ENCODE measurements at regions not wholly inside any gene's neighbourhood (a gene's known extent, or its start where the extent isn't known, plus 50 kb on each side); places are given as distances from the start of the nearest gene placed in this dataset.

DNA sequence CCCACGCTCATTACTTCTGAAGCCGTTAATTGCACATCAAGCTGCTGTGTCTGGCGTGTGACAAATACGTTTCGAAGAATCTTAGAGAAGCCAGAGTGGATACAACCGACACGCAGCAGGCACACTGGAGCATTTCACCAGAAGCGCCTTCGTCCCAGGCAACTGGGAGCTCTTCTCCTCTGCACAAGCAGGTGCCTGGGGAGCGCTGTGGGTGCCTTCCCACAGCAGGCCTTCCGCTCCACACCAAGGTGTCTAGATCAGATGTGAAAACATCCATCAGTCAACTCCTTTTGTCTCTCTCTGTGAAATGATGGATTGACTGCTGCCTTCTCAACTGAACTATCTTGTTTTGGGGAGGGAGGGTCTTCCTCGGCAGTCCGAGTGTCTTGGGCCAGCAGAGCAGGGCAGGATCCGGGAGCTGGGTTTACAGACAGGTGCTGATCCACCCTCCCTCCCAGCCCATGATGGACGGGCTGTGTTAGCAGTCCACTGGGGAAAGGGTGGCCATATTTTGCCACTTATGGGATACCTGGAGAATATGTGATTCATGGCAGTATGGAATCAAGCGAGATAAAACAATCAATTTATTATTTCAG lies 326.3 kb downstream of the TCERG1L start:
- no peak for DNase-seq

- DNase-seq = no peak
These were observed 324.7 kb downstream of the TCERG1L start for GRCh38 chr10:130986846-130987245.

GRCh38 chr10:130987401-130987800 lies 324.1 kb downstream of the TCERG1L start:
- no peak for DNase-seq

- DNase-seq = no peak
These were observed 321.8 kb downstream of the TCERG1L start for GRCh38 chr10:130989670-130990232.

- no peak for DNase-seq
These were observed 321.0 kb downstream of the TCERG1L start for GRCh38 chr10:130990486-130990885.

- DNase-seq = no peak
These were observed 318.6 kb downstream of the TCERG1L start for GRCh38 chr10:130992802-130993523.

- no peak for DNase-seq
These were observed 317.9 kb downstream of the TCERG1L start for GRCh38 chr10:130993612-130994011.

- DNase-seq = no peak
These were observed 317.3 kb downstream of the TCERG1L start for GRCh38 chr10:130994191-130994590.

- no peak for DNase-seq
These were observed 316.7 kb downstream of the TCERG1L start for GRCh38 chr10:130994845-130995244.

GRCh38 chr10:130997267-130998045 lies 314.1 kb downstream of the TCERG1L start:
- no peak for DNase-seq

- no peak for DNase-seq
These were observed 313.5 kb downstream of the TCERG1L start for GRCh38 chr10:130998046-130998435.

DNA sequence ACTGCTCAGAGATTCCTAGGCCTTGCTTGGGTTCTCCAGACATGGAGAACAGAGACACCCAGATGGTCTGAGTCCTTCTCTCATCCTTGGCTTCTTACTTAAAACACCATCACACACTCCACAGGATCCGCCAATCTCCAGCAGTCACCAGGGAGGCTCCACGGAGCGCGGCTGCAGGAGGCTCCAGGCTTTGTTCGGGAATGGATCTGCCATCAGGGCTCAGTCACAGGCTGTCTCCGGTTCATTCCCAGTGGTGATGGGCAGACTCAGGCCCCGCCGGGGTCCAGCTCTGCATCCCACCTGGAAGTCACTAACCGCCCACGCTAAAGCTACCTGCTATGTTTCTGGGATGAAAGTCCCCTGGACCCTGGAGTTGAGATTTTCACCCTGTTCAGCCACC lies 312.9 kb downstream of the TCERG1L start:
- no peak for DNase-seq

DNA sequence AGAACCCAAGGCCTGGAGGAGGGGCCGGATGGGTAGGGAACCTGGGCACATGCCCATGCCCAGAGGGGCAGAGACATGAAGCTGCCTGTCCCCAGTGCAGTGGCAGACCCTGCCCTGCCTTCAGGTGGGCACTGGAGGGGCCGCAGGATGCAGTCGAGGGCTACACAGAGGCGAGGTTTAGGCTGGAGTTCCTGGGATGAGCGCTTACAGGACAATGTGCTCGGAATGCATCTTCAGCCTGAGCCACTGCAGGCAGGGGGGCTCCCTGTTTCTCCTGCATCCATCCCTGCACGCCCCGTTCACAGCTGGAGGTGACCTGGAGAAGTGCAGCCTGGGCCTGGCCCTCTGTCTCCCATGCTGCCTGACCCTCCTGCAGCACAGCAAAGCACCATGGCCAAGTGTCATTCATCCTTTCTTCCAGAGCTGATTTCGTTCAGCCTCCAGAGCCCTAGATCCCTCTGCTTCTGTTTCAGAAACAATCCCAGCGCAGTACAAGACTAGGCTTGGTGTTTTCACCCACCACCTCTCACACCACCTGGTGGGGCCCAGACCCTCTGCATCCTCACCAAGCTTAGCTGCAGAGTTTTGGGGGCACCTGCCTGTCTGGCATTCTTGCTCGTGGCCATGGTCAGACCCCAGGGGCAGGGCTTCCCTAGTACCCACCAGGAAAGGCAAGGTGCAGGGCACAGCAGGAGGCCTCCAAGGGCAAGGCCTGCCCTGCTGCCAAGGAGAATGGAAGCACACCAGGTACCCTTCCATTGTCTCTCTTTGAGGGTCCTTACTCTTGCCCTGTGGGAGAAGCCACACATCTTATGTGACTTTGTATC lies 311.9 kb downstream of the TCERG1L start:
- no peak for DNase-seq

- DNase-seq = no peak
These were observed 311.3 kb downstream of the TCERG1L start for GRCh38 chr10:131000244-131000643.

- no peak for DNase-seq
These were observed 310.8 kb downstream of the TCERG1L start for GRCh38 chr10:131000743-131001142.

DNA sequence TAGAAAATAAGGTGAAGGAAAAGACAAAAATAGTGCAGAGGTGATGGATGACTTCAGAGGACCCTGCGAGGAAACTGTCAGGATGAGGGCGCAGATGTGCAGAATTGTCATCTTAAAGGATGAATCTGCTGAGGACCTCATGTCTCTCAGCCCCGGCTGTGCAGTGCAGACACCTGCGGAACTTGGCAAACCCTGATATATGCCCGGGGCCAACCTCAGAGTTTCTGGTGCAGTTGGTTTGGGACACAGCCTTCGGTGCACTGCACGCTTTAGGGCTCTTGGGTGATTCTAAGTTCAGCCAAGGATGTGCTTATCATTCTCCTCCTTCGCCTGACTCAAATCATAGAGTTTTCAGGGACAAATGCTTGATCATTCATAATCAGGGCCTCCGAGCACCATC lies 310.1 kb downstream of the TCERG1L start:
- DNase-seq = no peak

DNA sequence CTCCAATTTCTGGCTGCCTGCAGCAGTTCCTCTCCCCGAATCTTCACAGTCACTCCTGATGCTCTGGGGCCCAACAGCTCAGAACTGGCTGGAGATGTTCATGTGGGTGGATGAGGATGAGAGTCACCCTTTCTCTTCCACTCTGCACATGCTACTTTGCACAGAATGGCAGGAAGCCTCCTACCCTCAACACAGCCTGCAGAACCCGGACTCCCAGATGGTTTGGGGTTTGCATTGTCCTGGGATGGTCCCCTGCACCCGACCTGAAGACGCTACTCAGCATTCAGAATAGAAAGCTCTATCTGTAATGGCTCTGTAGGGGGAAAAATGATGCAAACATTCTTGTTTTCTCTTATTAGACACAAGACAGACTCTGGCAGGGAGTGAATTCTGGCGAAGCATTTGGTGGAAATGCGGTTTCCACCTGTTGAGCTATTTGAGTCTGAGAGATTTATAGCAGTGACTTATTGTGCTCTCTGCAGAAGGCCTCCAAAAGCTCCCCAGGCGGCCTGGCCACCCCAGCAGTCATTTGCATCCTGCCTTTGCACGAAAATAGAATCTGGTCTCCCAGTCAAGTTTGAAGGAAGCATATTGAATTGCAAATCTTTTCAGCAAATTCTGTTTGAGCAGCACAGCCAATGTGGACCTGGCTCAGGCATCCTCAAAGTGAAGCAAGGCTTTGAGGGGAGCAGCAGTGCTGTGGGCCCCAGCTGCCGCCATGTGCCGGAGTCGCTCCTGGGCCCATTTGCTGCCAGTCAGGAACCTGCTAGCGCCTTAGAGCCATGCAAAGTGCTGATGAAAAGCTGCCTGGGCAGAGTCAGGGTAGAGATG lies 309.3 kb downstream of the TCERG1L start:
- DNase-seq = no peak

DNA sequence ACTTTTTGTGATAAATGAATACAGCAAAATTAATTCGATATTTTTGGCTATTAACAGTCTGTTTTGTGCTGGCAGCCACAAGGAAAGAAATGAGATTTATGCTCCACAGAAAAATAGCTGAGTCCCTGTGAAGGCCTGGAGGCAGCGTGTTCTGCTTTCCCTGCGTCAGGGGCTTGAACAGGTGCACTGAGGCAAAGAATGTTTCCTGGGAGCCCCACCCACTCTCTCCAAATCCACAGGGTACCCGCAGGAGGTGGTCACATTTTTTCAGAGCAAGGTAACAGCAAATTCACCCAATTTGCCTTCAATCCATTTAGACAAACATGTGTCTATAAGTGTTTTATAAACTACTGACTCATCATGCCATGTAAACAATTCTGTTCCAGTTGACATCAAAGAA lies 308.1 kb downstream of the TCERG1L start:
- DNase-seq = no peak

DNA sequence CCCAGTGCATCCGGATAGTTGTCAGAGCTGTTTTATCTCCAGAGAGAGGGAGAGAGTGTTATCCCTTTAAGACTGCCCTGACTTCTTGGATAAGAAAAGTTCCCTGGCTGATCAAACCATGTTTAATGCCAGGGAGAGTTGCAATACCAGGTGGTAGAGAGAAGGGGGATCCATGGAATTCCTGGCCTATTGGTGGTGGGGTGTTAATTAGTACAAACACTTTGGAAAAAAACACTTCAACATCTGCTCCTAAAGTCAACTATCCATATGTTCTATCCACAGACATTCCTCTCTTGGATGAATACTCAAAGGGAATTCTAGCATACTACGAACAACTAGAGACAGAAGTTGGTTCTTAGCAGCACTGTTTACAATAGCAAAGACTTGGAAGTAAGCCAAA lies 307.2 kb downstream of the TCERG1L start:
- no peak for DNase-seq

DNA sequence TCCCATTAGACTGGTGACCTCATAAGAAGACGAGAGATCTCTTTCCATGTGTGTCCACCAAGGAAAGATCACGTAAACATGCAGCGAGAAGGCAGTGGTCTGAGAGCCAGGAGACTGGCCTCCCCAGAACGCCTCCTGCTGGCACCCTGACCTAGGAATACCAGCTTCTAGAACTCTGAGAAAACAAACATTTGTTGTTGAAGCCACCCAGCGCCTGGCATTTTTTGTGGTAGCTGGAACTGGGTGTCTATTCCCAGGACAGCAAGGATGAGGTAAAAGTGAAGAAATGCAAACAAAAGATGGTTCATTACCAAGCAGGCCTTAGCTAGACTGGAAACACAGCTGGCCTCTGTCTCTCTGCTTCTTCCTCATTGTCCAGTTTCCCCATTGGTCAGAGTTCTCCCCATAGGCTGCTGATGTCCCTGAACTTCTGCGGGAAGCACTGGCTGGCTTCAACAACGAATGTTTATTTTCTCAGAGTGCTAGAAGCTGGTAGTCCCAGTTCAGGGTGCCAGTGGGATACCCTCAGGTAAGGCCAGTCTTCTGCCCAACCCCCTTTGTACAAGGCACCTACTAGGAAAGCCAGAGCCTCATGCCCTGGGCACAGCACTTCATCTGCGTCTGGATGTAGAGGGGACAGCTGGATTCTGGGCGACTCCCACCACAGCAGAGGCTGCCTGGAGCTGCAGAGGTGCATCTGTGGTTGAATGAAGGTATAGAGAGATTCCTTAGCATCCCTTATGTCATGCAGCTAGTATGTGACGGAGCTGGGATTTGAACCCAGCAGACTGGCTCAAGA lies 304.9 kb downstream of the TCERG1L start:
- no peak for DNase-seq

DNA sequence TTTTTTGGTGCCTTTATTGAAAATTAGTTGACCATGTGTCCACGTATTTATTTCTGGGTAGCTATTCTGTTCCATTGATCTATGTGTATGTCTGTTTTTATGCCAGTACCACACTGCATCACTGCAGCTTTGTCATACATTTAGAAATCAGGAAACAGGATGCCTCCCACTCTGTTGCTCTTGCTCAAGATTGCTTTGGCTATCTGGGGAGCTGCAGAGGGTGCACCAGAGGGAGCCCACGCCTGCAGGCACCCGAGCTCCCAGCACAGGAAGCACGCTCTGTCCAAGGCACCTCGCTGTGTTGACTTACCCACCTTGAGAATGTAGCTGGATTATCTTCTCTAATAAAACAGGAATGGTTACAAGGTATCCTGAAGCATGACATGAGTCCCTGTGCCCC lies 301.7 kb downstream of the TCERG1L start:
- DNase-seq = no peak

Measured in effector CD8-positive, alpha-beta T cell (primary cell).